MM.1S (cell line): ENCODE measurements at regions not wholly inside any gene's neighbourhood (a gene's known extent, or its start where the extent isn't known, plus 50 kb on each side); places are given as distances from the start of the nearest gene placed in this dataset.
"Not testable (repeated sequence)": the region's sequence is repeated elsewhere in the genome, so short reads cannot be mapped to it uniquely, and the experiment has no call there.

ENCODE experiments used
- CTCF ChIP-seq: fragments of 300-600 bp; sonication (generic); IDR thresholded peaks from 2 replicates; pipeline ENCODE4 v1.5.1; 2016; ENCODE audit warnings: antibody characterized with exemption, low read length, mixed read lengths
- EZH2 ChIP-seq: fragments of 300-600 bp; sonication (generic); optimal IDR thresholded peaks from 2 replicates; pipeline ENCODE3; 2017; ENCODE audit warnings: low read depth, mild to moderate bottlenecking, antibody characterized with exemption, low read length, mixed read lengths
- EZH2phosphoT487 ChIP-seq: fragments of 300-600 bp; sonication (generic); IDR thresholded peaks from 2 replicates; pipeline ENCODE4 v1.6.1; 2018; ENCODE audit warnings: antibody characterized with exemption, low read length

- TF ChIP-seq CTCF: peak; percentile 40
- not testable (repeated sequence) for TF ChIP-seq EZH2, EZH2phosphoT487
Observed at GRCh38 chrX:89871662-89872061, 50.0 kb upstream of the TGIF2LX start.
